ENCODE measurements at regions not wholly inside any gene's neighbourhood (a gene's known extent, or its start where the extent isn't known, plus 50 kb on each side); places are given as distances from the start of the nearest gene placed in this dataset.

GRCh38 chr4:11053601-11054220 lies 369.1 kb upstream of the CLNK start:
- Histone ChIP-seq H3K9me3 (no peaks in the 10 kb centered on the region), H3K4me3 (no peak overlapping the region), H3K36me3 (ENCODE audit: low read depth) (no peaks in the 10 kb centered on the region), H3K4me1 (ENCODE audit: low read depth) (no peaks in the 10 kb centered on the region)
- no peak for TF ChIP-seq CTCF (IDR thresholded peaks at IDR 0.05)
- DNase-seq (no peak), ATAC-seq (no peak)
- intact Hi-C loops (cut with DNase I, micrococcal nuclease): no loop called here

GRCh38 chr4:11051181-11051580 lies 366.6 kb upstream of the CLNK start:
- H3K4me3 ChIP-seq: no peak overlapping the region
- no peak for DNase-seq

GRCh38 chr4:11050766-11051165 lies 366.2 kb upstream of the CLNK start:
- no peak for TF ChIP-seq CTCF (IDR thresholded peaks at IDR 0.05)
- Histone ChIP-seq H3K9me3 (no peaks in the 10 kb centered on the region), H3K4me3 (no peak overlapping the region), H3K36me3 (ENCODE audit: low read depth) (no peaks in the 10 kb centered on the region), H3K4me1 (ENCODE audit: low read depth) (no peaks in the 10 kb centered on the region)
- ATAC-seq (no peak), DNase-seq (no peak)
- intact Hi-C loops (cut with DNase I, micrococcal nuclease): no loop called here

More at GRCh38 chr4:11051181-11051580, 366.6 kb upstream of the CLNK start:
- Histone ChIP-seq H3K9me3 (no peaks in the 10 kb centered on the region), H3K4me1 (ENCODE audit: low read depth) (no peaks in the 10 kb centered on the region), H3K36me3 (ENCODE audit: low read depth) (no peaks in the 10 kb centered on the region)
- ATAC-seq: no peak
- TF ChIP-seq CTCF (IDR thresholded peaks at IDR 0.05): no peak
- intact Hi-C loops (cut with DNase I, micrococcal nuclease): no loop called here

GRCh38 chr4:11049001-11049400 lies 364.4 kb upstream of the CLNK start:
- Histone ChIP-seq H3K36me3 (ENCODE audit: low read depth) (no peaks in the 10 kb centered on the region), H3K4me1 (ENCODE audit: low read depth) (no peaks in the 10 kb centered on the region), H3K9me3 (no peaks in the 10 kb centered on the region), H3K4me3 (no peak overlapping the region)
- ATAC-seq (no peak), DNase-seq (no peak)
- no peak for TF ChIP-seq CTCF (IDR thresholded peaks at IDR 0.05)
- intact Hi-C loops (cut with DNase I, micrococcal nuclease): no loop called here

GRCh38 chr4:11042760-11043159 lies 358.2 kb upstream of the CLNK start:
- ATAC-seq (no peak), DNase-seq (peak in 1 of 3 donors; percentile 10)
- H3K4me1 ChIP-seq (ENCODE audit: low read depth): no peaks in the 10 kb centered on the region
- H3K36me3 ChIP-seq (ENCODE audit: low read depth): no peaks in the 10 kb centered on the region
- H3K4me3 ChIP-seq: no peak overlapping the region
- no peak for TF ChIP-seq CTCF (IDR thresholded peaks at IDR 0.05)
- intact Hi-C loops (cut with DNase I, micrococcal nuclease): no loop called here
- H3K9me3 ChIP-seq: no peaks in the 10 kb centered on the region

- H3K4me3 ChIP-seq: no peak overlapping the region
- no peak for ATAC-seq
- no peak for DNase-seq
- no peak for TF ChIP-seq CTCF (IDR thresholded peaks at IDR 0.05)
- H3K9me3 ChIP-seq: no peaks in the 10 kb centered on the region
- no peaks in the 10 kb centered on the region for H3K36me3 ChIP-seq (ENCODE audit: low read depth)
- H3K4me1 ChIP-seq (ENCODE audit: low read depth): no peaks in the 10 kb centered on the region
- intact Hi-C loops (cut with DNase I, micrococcal nuclease): no loop called here
Measured at GRCh38 chr4:11039634-11040131, 355.1 kb upstream of the CLNK start.

All from mucosa of descending colon (tissue), 3 donors.